NCI-H2171 (cell line): ENCODE measurements at regions not wholly inside any gene's neighbourhood (a gene's known extent, or its start where the extent isn't known, plus 50 kb on each side); places are given as distances from the start of the nearest gene placed in this dataset.

Experiments used
- DNase-seq: peaks from one replicate; lab custom pipeline; 2025; lab: John Stamatoyannopoulos, UW

- no peak for DNase-seq
Measured at GRCh38 chr20:52818491-52818890, 153.7 kb upstream of the TSHZ2 start.

GRCh38 chr20:52817981-52818380 is 154.2 kb upstream of the TSHZ2 start:
- DNase-seq: no peak

- no peak for DNase-seq
Measured at GRCh38 chr20:52817511-52817910, 154.6 kb upstream of the TSHZ2 start.

DNA sequence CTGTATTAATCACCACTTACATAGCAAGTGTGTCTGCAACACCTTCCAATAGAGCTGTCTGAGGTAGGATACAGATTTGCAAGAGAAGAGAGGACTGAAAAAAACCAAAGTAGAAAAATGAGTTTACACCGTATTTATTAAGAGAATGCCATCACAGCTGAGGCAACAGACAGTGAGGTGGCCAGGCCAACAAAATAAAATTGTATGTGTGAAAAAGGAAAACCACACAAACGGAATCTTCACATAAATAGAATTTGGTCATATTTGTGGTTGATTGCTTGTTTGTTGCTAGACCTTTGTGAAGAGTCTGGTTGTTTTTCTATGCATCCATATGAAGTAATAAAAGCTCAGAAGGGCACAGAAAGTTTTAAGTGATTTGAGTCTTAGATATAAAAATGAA is 157.8 kb upstream of the TSHZ2 start:
- no peak for DNase-seq

DNA sequence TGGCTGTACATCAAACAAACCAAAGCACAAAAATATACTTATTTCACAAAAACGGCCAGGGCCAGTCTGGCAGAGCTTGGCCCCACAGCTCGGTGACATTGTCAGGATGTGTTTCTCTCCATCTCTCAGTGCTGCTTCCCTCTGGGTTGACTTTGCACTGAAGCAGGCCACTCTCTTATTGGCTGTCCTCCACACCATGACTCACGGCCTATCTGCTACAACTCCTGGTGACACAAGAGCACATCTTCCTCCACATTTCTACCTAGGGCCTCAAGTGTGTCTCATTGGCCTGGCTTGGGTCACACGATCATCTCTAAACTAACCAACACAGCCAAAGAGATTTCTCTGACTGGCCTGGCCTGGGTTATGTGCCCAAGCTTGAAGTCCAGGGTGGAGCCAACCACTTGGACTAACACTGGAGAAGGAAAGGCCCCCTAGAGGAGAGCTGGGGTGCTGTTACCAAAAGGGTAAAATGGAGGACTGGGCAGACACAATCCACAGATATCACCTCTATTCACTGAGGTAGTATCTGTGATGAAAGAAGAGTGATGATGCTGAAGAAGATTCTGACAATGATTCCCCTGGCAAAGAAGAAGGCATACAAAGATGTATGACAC is 159.8 kb upstream of the TSHZ2 start:
- DNase-seq: no peak

DNA sequence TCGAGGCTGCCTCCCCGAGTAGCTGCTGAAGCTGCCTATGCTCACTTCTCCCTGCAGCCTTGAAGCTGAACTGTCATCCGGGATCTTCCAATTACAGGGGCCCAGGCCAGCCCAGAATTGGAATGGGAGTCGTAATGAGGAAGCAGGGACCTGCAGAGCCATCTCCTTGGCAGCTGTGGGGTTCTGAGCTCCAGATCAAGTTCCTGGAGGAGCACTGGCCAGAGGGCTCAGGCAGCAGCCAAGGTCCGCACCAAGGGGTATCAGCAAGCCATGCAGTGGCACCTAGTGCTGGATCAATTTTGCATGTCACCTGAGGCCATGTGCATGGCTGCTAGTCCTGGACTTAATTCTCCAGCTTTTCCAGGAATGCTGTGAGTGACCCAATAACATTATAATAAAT is 163.2 kb upstream of the TSHZ2 start:
- DNase-seq: no peak

DNA sequence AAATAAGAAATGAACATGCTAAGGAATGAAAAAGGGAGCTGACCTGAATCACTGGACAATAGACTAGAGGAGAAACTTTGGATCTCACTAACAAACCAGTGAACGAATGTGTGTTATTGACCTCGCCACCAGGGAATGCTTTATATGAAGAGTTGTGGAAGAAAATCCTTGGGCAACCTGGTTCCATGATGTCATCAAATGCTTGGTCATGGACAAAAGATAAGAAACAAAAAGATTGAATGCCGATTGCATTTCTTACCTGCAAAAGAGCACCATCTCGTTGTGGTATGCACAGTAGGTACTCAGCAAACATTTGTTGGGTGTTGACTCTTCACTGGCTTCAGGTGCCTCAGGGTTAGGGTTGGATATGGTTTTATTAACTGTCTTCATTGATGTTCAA is 165.2 kb upstream of the TSHZ2 start:
- no peak for DNase-seq

DNA sequence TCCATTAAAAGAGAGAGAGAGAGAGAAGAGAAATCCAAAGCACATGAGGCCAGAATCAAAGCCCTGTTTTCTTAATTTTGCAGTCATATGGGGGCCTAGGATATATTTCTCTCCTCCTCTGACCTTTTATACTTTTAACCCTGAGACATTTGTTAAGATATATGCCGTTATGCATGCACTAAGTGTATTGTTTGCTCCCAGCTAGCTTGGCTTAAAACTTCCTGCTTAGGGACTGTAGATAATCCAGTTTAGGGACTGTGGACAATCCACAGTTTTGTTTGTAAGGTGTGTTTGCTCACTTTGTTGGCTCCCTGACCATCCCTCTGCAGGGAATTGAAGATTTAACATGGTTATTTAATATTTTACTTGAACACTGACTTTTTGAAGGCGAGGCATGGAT is 166.3 kb upstream of the TSHZ2 start:
- no peak for DNase-seq

- no peak for DNase-seq
Measured at GRCh38 chr20:52805296-52805571, 166.9 kb upstream of the TSHZ2 start.

DNA sequence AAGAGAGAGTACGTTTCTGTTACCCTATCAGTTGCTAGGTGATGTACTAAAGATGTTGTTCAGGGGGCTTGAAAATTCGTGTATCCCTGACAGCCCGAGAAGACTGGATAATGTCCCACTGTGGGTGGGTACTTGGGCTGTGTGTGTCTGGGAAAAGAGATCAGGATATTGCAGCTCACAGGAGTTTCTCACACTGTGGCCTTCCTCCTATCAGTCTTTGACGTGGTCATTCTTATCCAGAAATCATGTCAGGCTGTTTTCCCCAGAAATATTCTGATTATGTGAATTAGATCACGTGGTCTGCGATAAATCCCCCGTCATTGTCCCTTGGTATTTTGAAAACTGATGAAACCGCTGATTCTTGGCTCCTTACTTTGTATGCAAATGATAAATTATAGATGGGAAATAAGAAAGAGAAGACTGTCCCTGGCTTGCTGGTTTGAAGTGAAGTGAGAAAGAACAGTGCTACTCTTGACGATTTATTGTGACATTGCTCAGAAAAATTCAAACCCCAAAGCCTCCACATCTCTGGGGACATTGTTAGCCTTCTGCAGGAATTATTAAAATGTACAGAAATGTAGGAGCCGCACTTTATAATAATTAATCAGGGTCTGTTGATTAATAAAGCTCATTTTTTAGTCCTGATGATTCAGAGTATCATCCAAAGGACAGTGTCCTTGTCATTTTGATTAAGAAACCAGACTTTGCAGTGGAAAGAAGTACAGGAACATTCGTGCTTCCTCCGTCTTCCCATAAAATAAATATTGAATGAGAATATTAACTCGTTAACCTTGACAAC is 167.5 kb upstream of the TSHZ2 start:
- no peak for DNase-seq

GRCh38 chr20:52801628-52802006 is 170.5 kb upstream of the TSHZ2 start:
- no peak for DNase-seq

- DNase-seq: no peak
Measured at GRCh38 chr20:52800734-52801627, 171.2 kb upstream of the TSHZ2 start.

DNA sequence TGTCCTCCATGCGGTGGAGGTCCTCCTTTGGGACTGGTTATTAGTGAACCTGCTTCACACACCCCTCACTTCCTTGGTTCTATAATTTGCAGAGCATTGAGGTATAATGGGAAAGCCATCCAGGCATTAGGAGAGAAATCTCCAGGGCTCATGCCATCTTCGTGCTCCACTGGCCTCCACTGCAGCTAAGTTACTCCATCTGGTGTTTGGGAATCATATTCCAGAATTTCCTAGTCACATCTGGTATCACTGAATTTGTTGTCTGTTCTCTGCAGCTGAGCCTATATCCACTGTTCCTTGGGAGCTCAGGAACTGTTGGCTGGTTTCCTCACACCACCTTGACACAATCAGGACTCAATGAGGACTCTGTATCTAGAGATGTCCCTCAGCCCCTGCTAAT is 173.0 kb upstream of the TSHZ2 start:
- DNase-seq: no peak

GRCh38 chr20:52798124-52798523 is 174.0 kb upstream of the TSHZ2 start:
- no peak for DNase-seq

DNA sequence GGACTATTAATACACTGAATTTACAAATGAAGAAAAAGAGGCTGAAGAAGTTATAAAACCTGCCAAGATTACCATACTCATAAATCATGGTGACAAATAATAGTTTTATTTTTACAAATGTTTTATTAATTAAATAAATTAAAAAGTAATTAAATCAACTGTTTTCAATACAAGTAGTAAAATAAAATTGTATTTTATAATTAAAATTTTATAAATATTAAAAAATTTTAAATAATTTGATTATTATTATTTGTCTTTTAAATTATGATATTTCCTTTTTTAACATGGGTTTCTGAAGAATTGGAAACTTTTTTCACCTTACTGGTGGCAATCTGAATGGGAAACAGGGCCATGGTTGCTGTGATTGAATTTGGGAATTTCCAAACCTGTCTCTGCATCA is 177.3 kb upstream of the TSHZ2 start:
- DNase-seq: no peak

DNA sequence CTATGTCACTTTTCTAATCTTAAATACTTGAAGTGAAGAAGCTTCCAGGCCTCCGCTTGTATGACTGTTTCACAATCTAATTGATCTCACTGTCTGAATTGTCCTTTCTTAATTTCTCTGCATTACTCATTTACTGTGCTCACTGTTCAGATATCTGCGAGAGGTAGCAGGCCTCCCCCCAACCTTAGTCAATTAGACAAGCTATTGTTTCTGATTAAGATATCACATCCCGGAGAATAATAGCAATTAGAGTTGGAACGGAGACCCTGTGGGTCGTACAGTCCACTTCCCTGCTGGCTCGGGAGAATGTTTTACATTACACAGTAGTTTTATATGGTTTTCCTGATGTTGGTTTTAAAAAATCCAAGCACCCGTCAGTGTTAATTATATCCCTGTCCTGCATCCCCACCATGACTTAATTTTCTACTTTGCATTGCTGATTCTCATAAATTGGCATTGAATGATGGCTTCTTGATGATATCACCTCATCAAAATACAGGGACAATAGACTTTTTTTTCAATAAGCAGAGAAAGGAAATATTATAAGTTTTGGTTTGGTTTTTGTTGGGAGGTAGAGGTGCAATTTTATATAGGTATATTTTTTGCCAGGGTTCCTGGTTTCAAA is 178.7 kb upstream of the TSHZ2 start:
- DNase-seq: no peak

DNA sequence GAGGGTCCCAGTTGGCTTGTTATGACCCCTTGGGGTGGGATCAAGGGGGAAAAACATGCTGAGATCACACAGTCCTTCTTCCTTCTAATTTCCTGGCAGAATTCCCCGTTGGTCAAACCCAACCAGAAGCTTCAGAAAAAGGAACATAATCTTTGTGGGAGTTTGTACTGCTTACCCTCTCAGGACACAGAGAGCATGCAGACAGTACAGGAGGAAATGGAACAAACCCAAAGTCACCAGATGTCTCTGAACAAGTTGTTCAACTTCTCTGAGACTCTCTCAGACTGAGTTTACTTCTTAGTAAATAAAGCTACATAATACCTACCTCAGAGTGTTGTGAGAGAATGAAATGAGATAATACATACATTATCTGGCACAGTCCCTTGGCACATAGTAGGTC is 181.1 kb upstream of the TSHZ2 start:
- no peak for DNase-seq

DNA sequence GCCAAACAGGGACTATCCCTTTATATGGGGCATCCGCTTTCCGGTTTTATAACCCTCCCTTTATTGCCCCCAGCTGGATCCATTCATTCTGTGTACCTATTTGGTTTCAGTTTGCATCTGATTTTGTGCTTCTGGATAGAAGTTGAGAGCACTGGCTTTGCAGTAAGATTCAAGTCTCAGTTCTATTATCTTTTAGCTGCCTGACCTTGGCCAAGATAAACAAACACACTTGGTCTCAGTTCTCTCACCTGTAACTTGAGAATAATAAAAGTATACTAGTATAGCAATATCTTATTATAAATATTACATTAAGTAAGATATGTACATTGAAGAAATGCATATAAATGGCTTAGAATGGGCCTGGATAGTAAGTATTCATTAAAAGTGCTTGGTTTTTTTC is 182.4 kb upstream of the TSHZ2 start:
- DNase-seq: no peak

GRCh38 chr20:52787962-52788361 is 184.2 kb upstream of the TSHZ2 start:
- DNase-seq: no peak

- no peak for DNase-seq
Measured at GRCh38 chr20:52787216-52787615, 184.9 kb upstream of the TSHZ2 start.

- no peak for DNase-seq
Measured at GRCh38 chr20:52785679-52786078, 186.5 kb upstream of the TSHZ2 start.

DNA sequence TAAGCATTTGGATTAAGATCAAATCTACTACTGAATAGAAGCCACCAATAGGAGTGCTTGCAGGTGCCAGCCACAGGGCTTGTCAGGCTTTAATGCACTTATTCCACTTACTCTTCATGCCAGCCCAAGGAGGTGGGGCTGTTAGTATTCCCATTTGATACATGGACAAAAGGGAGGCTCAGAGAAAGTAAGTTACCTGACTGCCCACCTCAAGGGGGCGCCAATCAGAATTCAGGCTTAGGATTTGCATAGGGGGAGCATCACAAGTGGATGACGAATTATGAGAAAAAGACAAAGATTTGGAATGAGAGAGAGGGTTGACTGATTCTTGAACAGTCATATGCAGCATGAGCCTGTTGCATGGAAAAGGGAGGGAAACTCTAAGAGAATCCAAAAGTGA is 188.4 kb upstream of the TSHZ2 start:
- DNase-seq: no peak

DNA sequence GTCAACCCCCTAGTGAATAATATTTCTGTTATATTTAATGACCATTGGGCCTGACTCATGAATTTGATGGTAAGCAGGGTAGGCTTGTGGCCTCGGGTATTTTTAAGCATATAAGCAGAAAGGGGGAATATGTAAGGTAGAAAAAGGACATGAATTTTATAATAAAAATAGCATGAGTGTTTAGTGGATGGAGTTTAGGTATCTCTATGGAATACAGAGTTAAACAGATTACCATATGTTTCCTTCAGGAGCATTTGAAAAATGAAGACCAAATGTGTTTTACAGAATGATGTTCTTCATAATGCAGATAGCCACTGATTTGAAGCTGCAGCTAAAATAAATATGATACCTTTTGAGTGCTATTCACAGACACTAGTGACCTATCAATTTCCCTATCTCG is 191.7 kb upstream of the TSHZ2 start:
- no peak for DNase-seq
